ENCODE measurements at regions not wholly inside any gene's neighbourhood (a gene's known extent, or its start where the extent isn't known, plus 50 kb on each side); places are given as distances from the start of the nearest gene placed in this dataset.

DNA sequence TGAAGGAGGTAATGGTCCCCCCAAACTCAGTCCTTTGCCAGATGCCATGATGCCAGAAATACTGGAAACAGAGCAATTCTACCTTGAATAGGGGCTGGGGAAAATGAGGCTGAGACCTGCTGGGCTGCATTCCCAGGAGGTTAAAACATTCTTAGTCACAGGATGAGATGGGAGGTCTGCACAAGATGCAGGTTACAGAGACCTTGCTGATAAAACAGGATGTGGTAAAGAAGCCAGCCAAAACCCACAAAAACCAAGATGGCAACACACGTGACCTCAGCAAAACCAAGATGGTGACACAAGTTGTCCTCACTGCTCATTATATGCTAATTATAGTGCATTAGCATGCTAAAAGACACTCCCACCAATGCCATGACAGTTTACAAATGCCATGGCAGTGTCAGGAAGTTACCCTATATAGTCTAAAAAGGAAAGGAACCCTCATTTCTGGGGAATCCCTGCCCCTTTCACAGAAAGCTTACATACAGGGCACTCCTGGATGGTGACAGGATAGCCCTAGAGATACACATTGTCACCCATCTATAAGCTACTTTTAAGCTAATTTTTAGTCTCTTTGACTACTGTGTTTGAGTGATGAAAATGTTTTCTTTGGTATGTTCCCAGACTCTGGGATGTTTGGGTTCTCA, 979.7 kb downstream of the TBC1D32 start:
- TF ChIP-seq CTCF (IDR thresholded peaks at IDR 0.05 in 8 of 11, conservative IDR thresholded peaks at IDR 0.05 in 3 of 11) (no peak), POLR2AphosphoS5 (IDR thresholded peaks at IDR 0.05) (no peak)

Data from spleen (tissue), 7 donors.